SK-N-MC (cell line): ENCODE measurements at regions not wholly inside any gene's neighbourhood (a gene's known extent, or its start where the extent isn't known, plus 50 kb on each side); places are given as distances from the start of the nearest gene placed in this dataset.

Experiments used
- FOXP2 ChIP-seq: optimal IDR thresholded peaks from 2 replicates; pipeline ENCODE3; 2011; ENCODE audit warnings: mild to moderate bottlenecking, moderate library complexity; ENCODE audit not compliant: insufficient read depth; ENCODE audit errors: extremely low read length, control extremely low read depth
- POLR2AphosphoS5 ChIP-seq: IDR thresholded peaks from 2 replicates; pipeline ENCODE4 v1.6.1; 2012; ENCODE audit warnings: mild to moderate bottlenecking, low read depth, low read length, borderline replicate concordance

DNA sequence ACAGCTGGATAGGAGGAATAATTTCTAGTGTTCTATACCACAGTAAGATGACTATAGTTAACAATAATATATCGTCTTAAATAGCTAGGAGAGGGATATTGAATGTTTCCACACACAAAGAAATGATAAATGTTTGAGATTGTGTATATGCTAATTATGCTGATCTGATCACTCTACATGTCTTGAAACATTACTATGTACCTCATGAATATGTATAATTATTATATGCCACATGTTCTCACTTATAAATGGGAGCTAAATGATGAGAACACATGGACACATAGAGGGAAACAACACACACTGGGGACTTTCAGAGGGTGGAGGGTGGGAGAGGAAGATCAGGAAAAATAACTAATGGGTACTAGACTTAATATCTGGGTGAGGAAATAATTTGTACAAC is 53.2 kb upstream of the MAGEA4 start:
- TF ChIP-seq POLR2AphosphoS5 (no peak), FOXP2 (no peak)
